Gastrocnemius medialis (tissue), 4 donors: ENCODE measurements at regions not wholly inside any gene's neighbourhood (a gene's known extent, or its start where the extent isn't known, plus 50 kb on each side); places are given as distances from the start of the nearest gene placed in this dataset.

Experiments
- POLR2A ChIP-seq, 2 donors: fragments of 450-650 bp; IDR thresholded peaks; one replicate each; pipeline ENCODE4 v1.6.1; 2017; ENCODE audit warnings: antibody characterized with exemption in 2 of 2, mild to moderate bottlenecking in 2 of 2, moderate library complexity in 2 of 2
- TF ChIP-seq, protein P1 (sequence below), 5 experiments: fragments of 450-650 bp in 3 of 5; fragments of 200-600 bp in 2 of 5; sonication (generic) in 2 of 5; IDR thresholded peaks in 4 of 5; conservative IDR thresholded peaks in 1 of 5; 1 replicate in 4 of 5; 2 replicates in 1 of 5; pipeline ENCODE4 v1.5.1; 2016 to 2019; ENCODE audit warnings: antibody characterized with exemption in 5 of 5, mild to moderate bottlenecking in 3 of 5, moderate library complexity in 3 of 5

DNA sequence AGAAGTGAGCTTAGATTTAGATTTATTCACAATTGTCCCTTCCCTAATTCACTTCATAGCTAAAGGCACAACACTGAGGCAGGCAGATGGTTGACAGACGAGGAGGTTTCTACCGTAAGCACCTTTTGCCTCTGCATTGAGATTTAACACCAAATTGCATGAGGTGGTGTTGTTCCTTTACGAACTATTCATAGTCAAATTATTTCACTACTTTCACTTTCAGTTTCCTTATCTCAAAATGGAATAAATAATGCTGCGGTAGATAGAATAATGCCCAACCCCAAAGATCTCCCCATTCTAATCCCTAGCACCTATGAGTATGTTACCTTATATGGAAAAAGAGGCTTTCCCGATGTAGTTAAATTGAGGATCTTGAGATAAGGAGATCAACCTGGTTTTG is 58.9 kb upstream of the LINC00305 start:
- TF ChIP-seq, protein P1, sequence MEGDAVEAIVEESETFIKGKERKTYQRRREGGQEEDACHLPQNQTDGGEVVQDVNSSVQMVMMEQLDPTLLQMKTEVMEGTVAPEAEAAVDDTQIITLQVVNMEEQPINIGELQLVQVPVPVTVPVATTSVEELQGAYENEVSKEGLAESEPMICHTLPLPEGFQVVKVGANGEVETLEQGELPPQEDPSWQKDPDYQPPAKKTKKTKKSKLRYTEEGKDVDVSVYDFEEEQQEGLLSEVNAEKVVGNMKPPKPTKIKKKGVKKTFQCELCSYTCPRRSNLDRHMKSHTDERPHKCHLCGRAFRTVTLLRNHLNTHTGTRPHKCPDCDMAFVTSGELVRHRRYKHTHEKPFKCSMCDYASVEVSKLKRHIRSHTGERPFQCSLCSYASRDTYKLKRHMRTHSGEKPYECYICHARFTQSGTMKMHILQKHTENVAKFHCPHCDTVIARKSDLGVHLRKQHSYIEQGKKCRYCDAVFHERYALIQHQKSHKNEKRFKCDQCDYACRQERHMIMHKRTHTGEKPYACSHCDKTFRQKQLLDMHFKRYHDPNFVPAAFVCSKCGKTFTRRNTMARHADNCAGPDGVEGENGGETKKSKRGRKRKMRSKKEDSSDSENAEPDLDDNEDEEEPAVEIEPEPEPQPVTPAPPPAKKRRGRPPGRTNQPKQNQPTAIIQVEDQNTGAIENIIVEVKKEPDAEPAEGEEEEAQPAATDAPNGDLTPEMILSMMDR (IDR thresholded peaks at IDR 0.05 in 4 of 5, conservative IDR thresholded peaks at IDR 0.05 in 1 of 5) = no peak
- TF ChIP-seq POLR2A (IDR thresholded peaks at IDR 0.05) = no peak
